RKO (cell line): ENCODE measurements at regions not wholly inside any gene's neighbourhood (a gene's known extent, or its start where the extent isn't known, plus 50 kb on each side); places are given as distances from the start of the nearest gene placed in this dataset.
A peak's percentile ranks its signal among the peaks of the same experiment; 100 is the strongest.
"Not testable (repeated sequence)": the region's sequence is repeated elsewhere in the genome, so short reads cannot be mapped to it uniquely, and the experiment has no call there.

Experiments used
- DNase-seq: peaks from one replicate; pipeline ENCODE4 v3.0.0-alpha.2; 2016; ENCODE audit warnings: low spot score

- DNase-seq, result no peak
These were observed 63.1 kb downstream of the MATN1 start for GRCh38 chr1:30660241-30660640.

GRCh38 chr1:30659702-30660101 lies 63.7 kb downstream of the MATN1 start:
- no peak for DNase-seq

DNA sequence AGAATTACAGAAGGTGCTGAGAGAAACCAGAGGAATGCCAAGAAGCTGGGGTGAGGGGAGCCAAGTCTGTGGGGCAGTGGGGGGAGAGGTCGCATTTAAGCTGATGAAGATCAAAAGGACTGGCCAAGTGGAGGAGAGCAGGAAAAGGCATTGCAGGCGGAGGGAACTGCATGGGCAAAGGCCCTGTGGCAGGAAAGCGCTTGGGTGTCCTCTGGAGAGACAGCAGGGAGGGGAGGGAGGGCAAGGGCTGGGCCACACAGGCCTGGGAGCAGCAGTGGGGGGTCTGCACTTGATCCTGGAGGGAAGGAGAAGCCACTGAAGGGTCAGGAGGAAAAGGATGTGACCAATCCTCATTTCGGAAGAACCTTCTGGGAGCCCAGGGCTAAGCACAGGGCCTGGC lies 65.0 kb downstream of the MATN1 start:
- not testable (repeated sequence) for DNase-seq

DNA sequence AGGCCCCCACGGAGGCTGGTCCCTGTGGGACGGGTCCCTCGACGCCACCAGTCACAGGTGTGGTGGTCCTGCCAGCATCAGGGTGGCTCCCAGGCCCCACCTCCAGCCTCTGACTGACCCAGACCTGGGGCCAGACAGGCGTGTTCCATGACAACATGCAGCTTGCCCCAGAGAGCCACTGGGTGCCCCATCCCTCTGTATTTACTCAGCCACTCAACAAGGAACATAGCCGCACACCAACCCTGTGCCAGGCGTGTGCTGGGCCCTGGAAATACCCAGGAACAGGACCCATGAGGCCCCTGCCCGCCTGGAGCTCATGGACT lies 65.4 kb downstream of the MATN1 start:
- no peak for DNase-seq

- no peak for DNase-seq
These were observed 66.0 kb downstream of the MATN1 start for GRCh38 chr1:30657131-30658013.

GRCh38 chr1:30656171-30656940 lies 67.0 kb downstream of the MATN1 start:
- DNase-seq, result no peak

DNA sequence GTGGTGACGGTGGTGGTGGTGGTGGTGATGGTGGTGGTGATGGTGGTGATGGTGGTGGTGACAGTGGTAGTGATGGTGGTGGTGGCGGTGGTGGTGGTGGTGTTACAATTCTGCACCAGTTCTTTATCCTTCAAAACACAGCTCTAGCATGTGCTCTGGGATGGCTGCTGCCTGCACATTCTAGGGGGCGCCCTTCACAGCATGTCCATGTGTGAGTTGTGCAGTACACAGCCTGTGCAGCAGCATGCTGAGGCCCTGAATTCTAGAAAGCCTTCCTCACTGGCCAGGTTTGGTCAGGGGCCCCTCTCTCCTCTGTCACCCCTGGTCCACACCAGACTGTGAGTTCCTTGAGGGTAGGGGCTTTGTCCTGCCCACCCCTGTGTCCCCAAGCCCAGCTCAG lies 67.7 kb downstream of the MATN1 start:
- no peak for DNase-seq

- DNase-seq, result no peak
These were observed 69.2 kb downstream of the MATN1 start for GRCh38 chr1:30654188-30654587.

DNA sequence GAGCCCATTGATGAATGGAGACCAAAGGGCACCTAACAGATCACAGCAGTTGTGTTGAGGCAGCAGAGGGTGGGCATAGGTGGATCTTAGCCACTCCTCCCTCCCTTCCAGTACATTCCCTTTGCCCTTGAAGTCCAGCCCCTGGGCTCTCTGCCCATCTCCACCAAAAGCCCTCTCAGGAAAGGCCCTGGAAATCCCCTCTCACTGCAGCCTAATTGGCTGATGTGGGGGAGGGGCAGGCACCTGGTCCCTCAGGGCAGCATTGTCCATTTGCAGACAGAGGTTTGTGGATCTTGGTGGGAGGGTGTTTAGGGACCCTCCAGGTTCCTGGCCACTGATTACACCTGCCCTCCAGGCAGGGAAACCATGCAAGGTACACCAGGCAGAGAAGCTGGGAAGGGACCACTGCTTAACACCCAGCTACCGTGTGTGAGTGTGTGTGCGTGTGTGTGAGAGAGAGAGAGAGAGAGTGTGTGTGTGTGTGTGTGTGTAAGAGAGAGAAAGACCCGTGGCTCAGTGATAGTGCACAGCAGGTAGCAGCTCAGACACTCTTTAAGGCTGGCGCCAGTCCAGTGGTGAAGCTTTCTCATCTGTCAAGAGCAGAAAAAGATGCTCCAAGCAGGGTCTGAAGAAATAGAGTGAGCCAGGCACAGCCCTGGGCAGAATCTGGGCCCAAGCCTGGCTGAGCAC lies 71.1 kb downstream of the MATN1 start:
- no peak for DNase-seq

- DNase-seq, result not testable (repeated sequence)
These were observed 72.0 kb downstream of the MATN1 start for GRCh38 chr1:30651395-30651794.

DNA sequence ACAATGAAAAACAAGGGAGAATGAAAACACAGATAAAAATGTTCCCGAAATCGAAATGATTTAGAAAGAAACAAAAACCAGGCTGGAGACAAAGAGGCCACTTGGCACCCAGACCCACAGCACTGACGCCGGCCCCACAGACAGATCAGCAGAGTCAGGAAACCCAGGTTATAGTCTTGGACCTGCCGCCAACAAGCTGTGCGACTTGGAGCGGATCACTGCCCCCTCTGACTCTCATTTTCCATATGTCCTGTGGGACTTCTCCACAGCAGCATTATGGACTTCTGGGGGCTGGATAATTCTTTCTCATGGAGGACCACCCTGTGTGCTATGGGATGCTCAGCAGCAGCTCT lies 72.4 kb downstream of the MATN1 start:
- no peak for DNase-seq

DNA sequence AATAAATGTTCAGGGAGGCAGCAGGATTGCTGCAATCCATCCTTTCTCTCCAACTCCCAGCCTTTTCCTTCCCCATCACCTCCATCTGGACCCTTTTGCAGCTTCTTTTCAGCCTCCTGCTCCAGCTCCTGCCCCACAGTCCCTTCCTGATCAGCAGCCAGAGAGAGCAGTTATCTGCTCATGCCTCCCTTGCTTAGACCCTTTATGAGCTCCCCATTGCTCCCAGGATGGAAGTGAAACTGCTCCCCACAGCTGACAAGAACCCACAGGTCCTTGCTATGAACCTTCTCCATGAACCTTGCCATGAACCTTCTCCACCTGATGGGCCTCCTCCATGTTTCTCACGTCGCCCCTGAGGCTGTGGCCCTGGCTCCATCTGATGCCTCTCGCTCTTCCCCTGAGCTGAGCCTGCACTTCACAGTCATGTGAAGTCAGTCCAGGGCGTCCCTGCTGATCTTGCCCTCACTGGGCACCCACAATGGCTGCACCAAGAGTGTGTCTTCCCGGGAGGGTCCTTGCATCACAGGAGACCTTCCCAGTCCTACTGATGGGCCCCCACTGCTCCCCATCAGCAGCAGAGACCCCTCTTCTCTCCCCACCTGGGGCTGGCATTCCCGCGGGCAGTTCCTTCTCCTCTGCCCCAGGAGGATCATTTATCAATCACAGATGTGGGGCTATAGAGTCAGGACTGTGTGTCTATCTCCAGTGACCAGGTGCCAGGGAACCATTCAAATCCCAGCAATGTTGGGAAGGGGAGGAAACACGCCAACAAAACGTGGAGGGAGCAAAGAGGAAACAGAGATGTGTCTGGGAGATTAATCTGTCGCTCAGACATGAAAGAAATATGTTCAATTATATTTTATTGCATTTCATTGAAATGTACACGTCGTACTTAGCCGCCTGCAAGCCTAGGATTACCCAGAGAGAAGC lies 73.1 kb downstream of the MATN1 start:
- no peak for DNase-seq

DNA sequence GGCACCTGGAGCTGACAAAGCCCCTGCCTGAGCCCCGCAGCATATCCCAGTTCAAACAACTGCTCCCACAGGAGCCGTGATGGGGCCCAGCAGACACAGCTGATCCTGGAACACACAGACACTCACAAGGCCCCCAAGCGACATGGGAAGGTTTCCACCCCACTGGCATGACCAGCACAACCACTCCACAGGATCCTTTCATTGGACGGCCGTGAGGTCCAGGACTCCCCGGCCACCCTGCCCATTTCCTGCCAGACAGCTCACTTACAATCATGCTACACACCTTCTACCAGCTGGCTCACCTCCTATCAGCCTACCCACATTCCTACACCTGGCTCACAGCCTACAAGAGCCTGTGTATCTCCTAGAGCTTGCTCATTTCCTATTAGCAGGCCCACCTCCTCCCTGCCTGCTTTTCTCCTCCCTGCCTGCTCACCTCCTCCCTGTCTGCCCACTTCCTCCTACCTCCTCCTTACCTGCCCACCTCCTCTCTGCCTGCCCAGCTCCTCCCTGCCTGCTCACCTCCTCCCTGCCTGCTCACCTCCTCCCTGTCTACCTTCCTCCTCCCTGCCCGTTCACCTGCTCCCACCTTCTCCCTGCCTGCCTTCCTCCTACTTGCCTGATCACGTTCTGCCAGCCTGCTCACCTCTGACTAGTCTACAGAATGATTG lies 73.9 kb downstream of the MATN1 start:
- DNase-seq, result no peak

- no peak for DNase-seq
These were observed 74.9 kb downstream of the MATN1 start for GRCh38 chr1:30648408-30649000.

DNA sequence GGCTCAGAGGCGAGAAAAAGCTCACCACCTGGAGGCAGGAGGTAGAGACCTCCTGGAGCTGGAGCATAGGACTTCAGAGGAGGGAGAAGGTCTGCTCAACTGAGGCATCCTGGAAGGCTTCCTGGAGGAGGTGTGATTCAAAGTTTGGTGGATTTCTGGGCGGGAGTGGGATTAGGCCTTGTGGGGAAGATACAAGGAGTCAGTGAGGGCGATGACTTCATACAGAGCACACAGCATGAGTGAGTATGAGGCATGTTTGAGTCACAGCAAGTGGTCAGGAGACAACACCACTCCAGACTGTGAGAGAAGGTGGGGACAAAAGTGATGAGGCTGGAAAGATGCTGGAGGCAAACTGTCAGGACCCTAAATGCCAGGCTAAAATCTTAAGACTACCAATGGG lies 77.6 kb downstream of the MATN1 start:
- DNase-seq, result peak; percentile 80

DNA sequence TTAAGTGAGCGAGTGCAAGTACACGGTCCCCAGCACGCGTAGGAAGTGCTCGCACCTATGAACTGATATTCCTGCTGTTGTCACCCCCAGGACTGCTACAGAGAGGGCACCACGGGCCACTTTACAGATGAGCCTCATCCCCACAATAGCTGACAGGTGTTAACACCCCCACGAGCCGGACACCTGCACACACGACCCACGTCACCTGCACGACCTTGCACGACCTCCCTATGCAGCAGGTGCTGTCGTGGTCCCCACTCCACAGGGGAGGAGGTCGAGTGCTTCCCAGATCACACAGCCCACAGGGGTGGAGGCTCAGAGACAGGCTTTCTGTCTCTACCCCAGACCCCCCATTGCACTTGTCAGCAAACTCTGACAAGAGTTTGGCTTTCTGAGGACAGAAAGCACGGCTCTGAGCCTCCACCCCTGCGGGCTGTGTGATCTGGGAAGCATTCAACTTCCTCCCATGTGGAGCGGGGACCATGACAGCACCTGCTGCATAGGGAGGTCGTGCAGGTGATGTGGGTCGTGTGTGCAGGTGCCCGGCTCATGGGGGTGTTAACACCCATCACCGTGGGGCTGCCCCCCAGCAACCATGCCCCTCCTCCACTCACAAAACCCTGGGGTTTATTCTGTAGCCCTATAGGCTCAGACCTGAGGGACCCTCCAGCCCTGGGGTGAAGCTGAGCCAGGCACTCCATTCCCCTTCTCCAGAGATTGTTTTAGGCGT lies 80.8 kb downstream of the MATN1 start:
- DNase-seq, result no peak

- DNase-seq, result no peak
These were observed 81.6 kb downstream of the MATN1 start for GRCh38 chr1:30641572-30642353.

GRCh38 chr1:30639881-30640452 lies 83.4 kb downstream of the MATN1 start:
- no peak for DNase-seq

GRCh38 chr1:30638811-30639210 lies 84.6 kb downstream of the MATN1 start:
- no peak for DNase-seq
